ENCODE measurements at regions not wholly inside any gene's neighbourhood (a gene's known extent, or its start where the extent isn't known, plus 50 kb on each side); places are given as distances from the start of the nearest gene placed in this dataset.

GRCh38 chr9:86997156-86997555 lies 49.9 kb upstream of the GAS1 start:
- Histone ChIP-seq H3K9ac (ENCODE audit: insufficient read depth in 1 of 2, low read length in 2 of 2) (no peak overlapping the region), H3K36me3 (ENCODE audit: control insufficient read depth in 4 of 4, insufficient read depth in 4 of 4, low read length in 4 of 4) (no peaks in the 10 kb centered on the region), H3K27ac (ENCODE audit: low read depth in 1 of 2, low read length in 1 of 2) (no peak overlapping the region), H3K9me3 (ENCODE audit: control insufficient read depth in 4 of 4, insufficient read depth in 3 of 4, low read length in 3 of 4) (no peaks in the 10 kb centered on the region), H3K4me1 (ENCODE audit: control insufficient read depth in 5 of 5, insufficient read depth in 5 of 5, low read length in 5 of 5) (peaks cover 0 to 6% (median 0%) of the 10 kb centered on the region in 5 donors), H3K4me3 (no peak overlapping the region), H3K27me3 (ENCODE audit: control insufficient read depth in 3 of 3, insufficient read depth in 3 of 3, low read length in 2 of 3) (no peaks in the 10 kb centered on the region)
- ATAC-seq (ENCODE audit: insufficient read depth, low FRiP score) (no peak), DNase-seq (no peak)
- WGBS, 2 donors, result 43 to 48% methylated on average over 2 of the region's 2 CpGs
- no peak for TF ChIP-seq CTCF (IDR thresholded peaks at IDR 0.05; ENCODE audit: control extremely low read depth, extremely low read depth)

- H3K4me3 ChIP-seq, result no peak overlapping the region
- no peaks in the 10 kb centered on the region for H3K36me3 ChIP-seq (ENCODE audit: control insufficient read depth in 4 of 4, insufficient read depth in 4 of 4, low read length in 4 of 4)
- no peaks in the 10 kb centered on the region for H3K9me3 ChIP-seq (ENCODE audit: control insufficient read depth in 4 of 4, insufficient read depth in 3 of 4, low read length in 3 of 4)
- no peak for ATAC-seq (ENCODE audit: insufficient read depth, low FRiP score)
- H3K27ac ChIP-seq (ENCODE audit: low read depth in 1 of 2, low read length in 1 of 2), result no peak overlapping the region
- 79 to 92% methylated on average over 2 of the region's 2 CpGs for WGBS, 2 donors
- TF ChIP-seq CTCF (IDR thresholded peaks at IDR 0.05; ENCODE audit: control extremely low read depth, extremely low read depth), result no peak
- peak in 1 of 3 donors; percentile 15 for DNase-seq
- H3K4me1 ChIP-seq (ENCODE audit: control insufficient read depth in 5 of 5, insufficient read depth in 5 of 5, low read length in 5 of 5), result peaks cover 0 to 6% (median 0%) of the 10 kb centered on the region in 5 donors
- H3K27me3 ChIP-seq (ENCODE audit: control insufficient read depth in 3 of 3, insufficient read depth in 3 of 3, low read length in 2 of 3), result no peaks in the 10 kb centered on the region
- no peak overlapping the region for H3K9ac ChIP-seq (ENCODE audit: insufficient read depth in 1 of 2, low read length in 2 of 2)
These were observed 50.6 kb upstream of the GAS1 start for GRCh38 chr9:86997951-86998350.

GRCh38 chr9:87002517-87002916 lies 55.2 kb upstream of the GAS1 start:
- H3K27me3 ChIP-seq (ENCODE audit: control insufficient read depth in 3 of 3, insufficient read depth in 3 of 3, low read length in 2 of 3), result no peaks in the 10 kb centered on the region
- no peaks in the 10 kb centered on the region for H3K36me3 ChIP-seq (ENCODE audit: control insufficient read depth in 4 of 4, insufficient read depth in 4 of 4, low read length in 4 of 4)
- H3K9ac ChIP-seq (ENCODE audit: insufficient read depth in 1 of 2, low read length in 2 of 2), result no peak overlapping the region
- ATAC-seq (ENCODE audit: insufficient read depth, low FRiP score) (no peak), DNase-seq (no peak)
- peaks cover 0 to 3% (median 0%) of the 10 kb centered on the region in 4 donors for H3K9me3 ChIP-seq (ENCODE audit: control insufficient read depth in 4 of 4, insufficient read depth in 3 of 4, low read length in 3 of 4)
- H3K4me1 ChIP-seq (ENCODE audit: control insufficient read depth in 5 of 5, insufficient read depth in 5 of 5, low read length in 5 of 5), result peaks cover 0 to 1% (median 0%) of the 10 kb centered on the region in 5 donors
- TF ChIP-seq CTCF (IDR thresholded peaks at IDR 0.05; ENCODE audit: control extremely low read depth, extremely low read depth), result no peak
- H3K27ac ChIP-seq (ENCODE audit: low read depth in 1 of 2, low read length in 1 of 2), result no peak overlapping the region
- no peak overlapping the region for H3K4me3 ChIP-seq
- 94 to 96% methylated on average over 2 of the region's 2 CpGs for WGBS, 2 donors

- no peak for TF ChIP-seq CTCF (IDR thresholded peaks at IDR 0.05; ENCODE audit: control extremely low read depth, extremely low read depth)
- Histone ChIP-seq H3K27me3 (ENCODE audit: control insufficient read depth in 3 of 3, insufficient read depth in 3 of 3, low read length in 2 of 3) (no peaks in the 10 kb centered on the region), H3K9ac (ENCODE audit: insufficient read depth in 1 of 2, low read length in 2 of 2) (no peak overlapping the region), H3K27ac (ENCODE audit: low read depth in 1 of 2, low read length in 1 of 2) (no peak overlapping the region), H3K36me3 (ENCODE audit: control insufficient read depth in 4 of 4, insufficient read depth in 4 of 4, low read length in 4 of 4) (no peaks in the 10 kb centered on the region), H3K9me3 (ENCODE audit: control insufficient read depth in 4 of 4, insufficient read depth in 3 of 4, low read length in 3 of 4) (peaks cover 0 to 3% (median under 1%) of the 10 kb centered on the region in 4 donors), H3K4me1 (ENCODE audit: control insufficient read depth in 5 of 5, insufficient read depth in 5 of 5, low read length in 5 of 5) (peaks cover 0 to 13% (median 6%) of the 10 kb centered on the region in 5 donors), H3K4me3 (no peak overlapping the region)
- ATAC-seq (ENCODE audit: insufficient read depth, low FRiP score) (no peak), DNase-seq (no peak)
These were observed 56.7 kb upstream of the GAS1 start for GRCh38 chr9:87004016-87004415.

Data from lung (tissue), 11 donors.